ENCODE measurements at regions not wholly inside any gene's neighbourhood (a gene's known extent, or its start where the extent isn't known, plus 50 kb on each side); places are given as distances from the start of the nearest gene placed in this dataset.

GRCh38 chr6:40909811-40910210, 129.2 kb downstream of the UNC5CL start:
- no peak for DNase-seq (ENCODE audit: low spot score)

- peak; percentile 29 for DNase-seq (ENCODE audit: low spot score)
These were observed 131.8 kb downstream of the UNC5CL start for GRCh38 chr6:40907198-40907701.

DNA sequence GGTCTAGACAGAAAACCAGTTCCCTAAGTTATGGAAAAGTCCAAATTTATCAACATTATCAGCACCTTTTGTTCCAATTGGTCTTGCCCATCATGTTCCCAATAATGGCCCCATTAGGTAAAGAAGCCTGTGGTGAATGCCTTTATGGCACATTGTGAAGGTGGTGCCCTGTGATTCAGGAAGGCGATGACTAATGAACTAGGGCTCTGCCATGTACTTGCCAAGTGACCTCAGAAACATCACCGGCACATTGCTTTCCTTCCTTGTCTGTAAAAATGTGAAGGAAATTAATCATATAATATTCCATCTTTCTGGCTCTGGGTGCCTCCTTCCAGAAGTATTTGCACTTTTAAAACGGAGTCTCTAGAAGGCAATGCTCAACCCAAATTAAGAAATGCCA, 132.3 kb downstream of the UNC5CL start:
- no peak for DNase-seq (ENCODE audit: low spot score)

DNA sequence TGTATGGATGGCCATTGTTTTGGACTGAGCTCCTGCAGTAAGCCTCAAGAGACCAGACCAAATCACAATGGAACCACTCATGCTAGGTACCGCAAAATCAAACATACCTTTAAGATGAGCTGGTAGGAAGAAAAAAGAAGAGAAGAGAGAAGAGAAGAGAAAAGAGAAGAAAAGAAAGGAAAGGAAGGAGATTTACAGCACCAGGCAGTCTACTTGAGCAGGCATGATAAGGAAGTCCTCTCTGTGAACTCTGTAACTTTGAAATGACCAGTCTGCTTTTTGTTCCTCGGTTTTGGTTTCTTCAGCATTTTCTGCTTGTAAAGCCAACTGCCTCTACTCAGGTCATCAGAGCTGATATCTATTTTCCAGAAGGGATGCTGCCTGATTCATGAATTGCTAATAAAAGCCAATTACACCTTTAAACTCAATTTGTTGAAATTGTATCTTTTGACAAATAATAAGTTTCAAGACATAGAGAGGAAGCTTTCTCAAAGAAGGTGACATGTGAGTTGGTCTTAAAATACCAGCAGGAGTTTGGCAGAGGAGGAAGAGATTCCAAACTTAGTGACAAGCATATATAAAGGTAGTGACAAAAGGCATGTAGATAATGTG, 134.3 kb downstream of the UNC5CL start:
- no peak for DNase-seq (ENCODE audit: low spot score)

GRCh38 chr6:40903456-40903855, 135.6 kb downstream of the UNC5CL start:
- DNase-seq (ENCODE audit: low spot score) = no peak

- no peak for DNase-seq (ENCODE audit: low spot score)
These were observed 137.5 kb downstream of the UNC5CL start for GRCh38 chr6:40901322-40902055.

- DNase-seq (ENCODE audit: low spot score) = no peak
These were observed 138.2 kb downstream of the UNC5CL start for GRCh38 chr6:40900791-40901190.

- DNase-seq (ENCODE audit: low spot score) = no peak
These were observed 139.3 kb downstream of the UNC5CL start for GRCh38 chr6:40899684-40900155.

DNA sequence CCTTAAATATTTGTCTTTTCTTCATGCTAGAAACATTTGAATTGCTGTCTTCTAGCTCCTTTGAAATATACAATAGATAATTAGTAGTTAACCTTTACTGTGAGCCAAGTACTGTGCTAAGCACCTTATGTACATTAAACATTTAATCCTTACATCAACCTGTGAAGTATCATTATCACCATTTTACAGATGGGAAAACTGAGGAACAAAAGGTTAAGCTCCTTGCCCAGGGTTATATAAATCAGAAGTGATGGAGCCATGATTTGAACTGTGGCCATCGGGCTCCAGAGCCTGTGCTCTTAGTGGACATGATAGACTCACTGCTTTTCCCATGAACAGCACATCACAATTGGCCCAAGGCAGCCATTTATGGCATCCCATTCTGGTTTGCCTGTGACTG, 140.9 kb downstream of the UNC5CL start:
- DNase-seq (ENCODE audit: low spot score) = no peak

GRCh38 chr6:40897390-40898003, 141.5 kb downstream of the UNC5CL start:
- DNase-seq (ENCODE audit: low spot score) = no peak

DNA sequence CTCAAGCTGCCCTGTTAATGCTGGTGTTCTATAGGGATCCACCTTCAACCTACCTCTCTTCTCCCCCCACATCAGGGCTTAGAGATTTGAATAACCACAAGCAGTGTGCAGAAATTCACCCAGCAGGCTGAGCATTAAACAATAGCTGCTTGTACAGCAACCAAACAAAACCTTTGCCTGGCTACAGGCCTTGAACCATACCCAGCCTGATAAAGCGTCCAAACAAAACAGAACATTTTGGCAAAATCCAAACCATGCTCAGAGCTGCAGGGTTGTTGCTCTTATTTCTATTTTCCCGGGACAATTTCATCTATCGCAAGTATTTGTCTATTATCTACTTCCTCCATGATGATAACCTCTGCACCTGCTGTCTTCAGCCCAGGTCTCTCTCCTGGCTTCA, 142.3 kb downstream of the UNC5CL start:
- no peak for DNase-seq (ENCODE audit: low spot score)

DNA sequence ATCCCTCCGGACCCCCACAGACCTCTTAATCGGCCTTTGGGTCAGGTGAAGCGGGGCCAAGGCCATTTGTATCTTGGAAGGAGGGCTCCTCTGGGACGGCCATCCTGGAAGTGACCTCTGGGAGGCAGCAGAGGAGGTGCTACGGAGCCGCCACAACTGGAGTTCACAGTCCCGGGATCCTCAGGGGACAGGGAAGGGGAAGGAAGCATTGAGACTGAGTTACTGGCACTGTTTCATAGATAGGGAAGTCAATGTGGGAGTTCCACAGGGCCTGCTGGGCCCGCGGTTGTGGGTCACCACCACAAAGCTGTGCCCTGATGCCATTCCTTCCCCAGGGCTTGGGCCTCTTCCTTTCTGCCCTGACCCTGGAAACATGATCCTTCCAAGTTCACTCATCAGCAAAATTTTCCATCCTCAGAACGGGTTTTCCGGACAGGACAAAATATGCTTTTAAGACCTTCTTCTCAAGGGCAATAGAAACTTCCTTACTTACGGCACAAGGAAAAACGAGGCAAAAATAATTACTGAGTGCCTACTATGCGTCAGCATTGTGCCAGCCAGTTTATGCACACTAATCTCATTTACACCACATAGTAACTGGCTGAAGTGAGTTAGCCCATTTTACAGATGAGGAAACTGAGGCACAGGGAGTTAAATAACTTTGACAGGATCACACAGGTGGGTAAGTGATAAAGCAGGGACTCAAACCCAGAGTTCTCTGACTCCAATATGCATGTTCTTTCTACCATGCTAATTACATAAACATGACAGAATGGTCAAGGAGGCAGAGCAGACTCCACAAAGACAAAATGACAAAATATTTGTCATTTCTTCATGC, 143.8 kb downstream of the UNC5CL start:
- DNase-seq (ENCODE audit: low spot score) = peak; percentile 84

GRCh38 chr6:40893021-40893420, 146.0 kb downstream of the UNC5CL start:
- DNase-seq (ENCODE audit: low spot score) = no peak

GRCh38 chr6:40892223-40892622, 146.8 kb downstream of the UNC5CL start:
- DNase-seq (ENCODE audit: low spot score) = no peak

- DNase-seq (ENCODE audit: low spot score) = no peak
These were observed 147.3 kb downstream of the UNC5CL start for GRCh38 chr6:40891686-40892085.

DNA sequence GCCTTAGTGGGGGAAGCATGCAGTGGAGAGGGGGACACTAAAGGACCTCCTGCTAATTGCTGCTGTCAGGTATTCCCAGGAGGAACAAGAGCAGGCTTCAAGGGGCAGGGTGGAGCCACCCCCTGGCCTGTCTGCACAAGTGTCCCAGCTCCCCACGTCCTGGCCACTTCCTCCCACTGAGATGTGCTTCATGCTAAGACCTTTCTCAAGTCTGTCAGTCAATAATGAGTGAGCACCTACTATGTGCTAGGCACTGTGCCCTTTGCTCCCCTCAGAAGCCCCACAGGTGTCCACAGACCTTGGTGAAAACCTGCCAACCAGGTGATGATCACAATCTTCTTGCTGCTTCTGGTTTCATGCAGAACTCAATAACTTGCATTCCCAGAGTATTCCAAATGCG, 147.9 kb downstream of the UNC5CL start:
- no peak for DNase-seq (ENCODE audit: low spot score)

DNA sequence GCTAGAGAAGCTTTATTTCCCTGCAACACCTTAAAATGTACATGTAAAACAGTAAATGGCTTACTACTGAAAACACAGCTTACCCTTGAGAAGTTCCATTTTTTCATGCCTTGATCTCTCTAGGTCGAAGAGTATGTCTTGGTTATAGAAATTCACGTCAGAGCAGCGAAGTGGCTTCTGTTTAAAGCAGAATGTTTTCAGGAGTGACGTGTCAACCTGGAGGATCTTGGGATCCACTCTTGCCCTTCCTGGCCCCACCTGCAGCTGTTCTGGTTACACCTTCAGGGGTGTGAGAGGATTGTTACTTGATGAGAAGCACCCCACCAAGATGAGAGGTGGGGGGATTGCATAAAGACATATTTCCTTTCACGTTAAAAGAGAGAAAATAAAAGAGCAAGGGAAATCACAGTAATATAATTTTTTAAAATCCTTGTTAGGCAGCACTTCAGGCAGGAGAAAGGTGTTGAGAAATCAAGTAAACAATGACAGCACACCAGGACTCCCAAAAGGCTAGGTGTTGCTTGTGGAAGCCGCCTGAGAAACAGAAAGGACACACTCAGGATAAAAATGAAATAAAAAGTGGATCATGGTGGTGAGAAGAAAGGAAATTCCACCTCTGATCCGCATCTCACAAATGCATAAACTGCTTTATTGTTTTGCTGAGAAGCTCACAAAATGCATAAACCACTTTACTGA, 149.7 kb downstream of the UNC5CL start:
- DNase-seq (ENCODE audit: low spot score) = no peak

DNA sequence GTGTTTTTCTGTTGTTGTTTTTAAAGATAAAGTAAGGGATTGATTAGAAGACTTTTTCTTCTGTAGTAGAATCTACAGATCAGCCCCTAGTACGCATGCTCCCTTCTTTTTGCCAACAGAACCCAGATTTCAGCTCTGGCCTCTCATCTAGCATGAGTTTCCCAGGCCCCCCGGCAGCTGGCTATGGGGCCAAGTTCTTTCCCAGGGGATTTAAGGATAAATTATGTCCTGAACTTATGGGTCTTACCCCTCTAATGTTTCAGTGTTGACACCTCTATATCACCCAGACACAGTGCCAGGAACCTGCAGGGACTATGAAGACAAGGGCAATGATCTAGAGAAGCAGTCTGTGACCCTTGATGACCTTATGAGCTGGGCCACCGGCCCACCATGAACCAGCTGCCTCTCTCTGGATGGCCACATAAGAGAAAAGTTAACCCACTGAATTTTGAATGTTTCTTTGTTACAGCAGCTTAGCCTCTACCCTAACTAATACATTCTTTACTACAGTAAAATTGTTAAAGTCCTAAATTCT, 150.5 kb downstream of the UNC5CL start:
- DNase-seq (ENCODE audit: low spot score) = no peak

DNA sequence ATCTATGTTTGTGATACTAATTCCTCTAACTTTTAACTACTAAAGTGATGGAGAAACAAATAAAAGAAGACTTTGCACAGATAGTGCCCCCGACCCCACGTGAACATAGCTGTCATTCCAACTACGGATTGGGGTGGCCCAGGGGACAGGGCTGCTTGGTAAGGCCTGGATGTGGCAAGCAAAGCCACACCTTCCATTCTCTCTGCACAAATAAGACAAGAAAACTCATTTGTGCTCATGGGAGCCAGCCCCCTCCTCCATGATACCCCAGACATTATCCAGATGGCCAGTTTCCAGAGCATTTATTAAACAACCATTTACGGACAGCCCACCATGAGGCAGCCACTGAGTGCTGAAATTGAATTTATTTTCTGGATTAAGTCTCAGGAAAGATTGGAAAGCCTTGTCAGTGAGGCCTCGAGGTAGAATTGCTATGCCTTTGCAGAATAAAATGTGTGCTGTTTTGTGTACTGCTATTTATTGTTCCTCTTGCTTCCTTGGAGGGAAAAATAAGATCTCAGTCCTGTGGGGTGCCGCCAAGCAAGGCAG, 151.2 kb downstream of the UNC5CL start:
- DNase-seq (ENCODE audit: low spot score) = no peak

GRCh38 chr6:40887079-40887791, 151.8 kb downstream of the UNC5CL start:
- DNase-seq (ENCODE audit: low spot score) = no peak
